HL-60 (cell line): ENCODE measurements at regions not wholly inside any gene's neighbourhood (a gene's known extent, or its start where the extent isn't known, plus 50 kb on each side); places are given as distances from the start of the nearest gene placed in this dataset.

Experiments
- CTCF ChIP-seq: IDR thresholded peaks from one replicate; pipeline ENCODE4 v1.5.1; 2011; ENCODE audit warnings: low read length, control low read depth, inconsistent platforms; ENCODE audit not compliant: insufficient read depth
- GABPA ChIP-seq: IDR thresholded peaks from 2 replicates; pipeline ENCODE4 v1.6.1; 2012; ENCODE audit warnings: low read depth
- POLR2AphosphoS5 ChIP-seq: IDR thresholded peaks from 2 replicates; pipeline ENCODE4 v1.6.1; 2012; ENCODE audit warnings: low read depth
- SPI1 ChIP-seq: IDR thresholded peaks from 2 replicates; pipeline ENCODE4 v1.6.1; 2012; ENCODE audit warnings: low read depth, mild to moderate bottlenecking, borderline replicate concordance

DNA sequence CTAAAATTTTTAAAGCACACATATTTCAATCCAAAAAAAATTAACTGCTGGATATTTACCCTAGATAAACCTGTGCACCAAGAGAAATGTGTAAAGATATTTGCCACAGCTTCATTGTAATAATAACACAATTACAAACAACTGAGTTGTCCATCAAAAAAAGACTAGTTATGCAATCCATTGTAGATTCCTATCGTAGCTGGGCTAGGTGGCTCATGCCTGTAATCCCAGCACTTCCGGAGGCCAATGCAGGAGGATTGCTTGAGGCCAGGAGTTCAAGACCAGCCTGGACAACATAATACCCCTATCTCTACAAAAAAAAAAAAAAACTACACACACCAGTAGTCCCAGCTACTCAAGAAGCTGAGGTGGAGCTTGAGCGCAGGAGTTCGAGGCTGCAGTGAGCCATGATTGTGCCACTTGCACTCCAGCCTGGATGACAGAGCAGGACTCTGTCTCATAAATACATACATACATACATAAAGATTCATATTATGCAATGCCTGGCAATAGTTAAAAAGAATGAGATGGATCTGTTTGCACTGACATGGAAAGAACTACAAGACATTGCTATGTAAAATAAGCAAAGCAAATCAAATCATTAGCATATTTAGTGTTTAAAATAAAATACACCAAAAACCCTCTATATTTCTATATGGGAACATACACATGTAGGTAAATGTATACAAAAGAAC lies 56.5 kb upstream of the CCDC28A start:
- TF ChIP-seq CTCF, result no peak
- no peak for TF ChIP-seq SPI1
- TF ChIP-seq GABPA, result no peak
- TF ChIP-seq POLR2AphosphoS5, result no peak
